ENCODE measurements at regions not wholly inside any gene's neighbourhood (a gene's known extent, or its start where the extent isn't known, plus 50 kb on each side); places are given as distances from the start of the nearest gene placed in this dataset.

- Histone ChIP-seq H3K4me2 (ENCODE audit: insufficient read depth, insufficient read length, low read length) (no peak overlapping the region), H3T11ph (ENCODE audit: low read length) (no peak overlapping the region), H3K23me2 (ENCODE audit: insufficient read length, low read depth, low read length, poor library complexity, severe bottlenecking) (no peaks in the 10 kb centered on the region), H3K9ac (ENCODE audit: extremely low read depth, insufficient read length, low read length) (no peak overlapping the region), H3K27me3 (ENCODE audit: insufficient read depth, low read length) (no peaks in the 10 kb centered on the region), H4K8ac (replicated peaks; ENCODE audit: insufficient read length, low read depth, low read length) (no peak overlapping the region), H2BK20ac (ENCODE audit: low read depth, low read length, poor library complexity, severe bottlenecking) (no peak overlapping the region), H2BK5ac (ENCODE audit: insufficient read length, low read length) (no peak overlapping the region), H3K56ac (ENCODE audit: insufficient read length, low read depth, low read length) (no peak overlapping the region), H4K20me1 (ENCODE audit: control insufficient read depth, insufficient read depth, insufficient read length) (no peaks in the 10 kb centered on the region), H3K27ac (ENCODE audit: insufficient read length, low read depth, low read length) (no peak overlapping the region), H4K5ac (ENCODE audit: insufficient read length, low read depth, low read length) (no peak overlapping the region), H2BK12ac (ENCODE audit: insufficient read length, low read depth, low read length) (no peak overlapping the region), H3K79me2 (ENCODE audit: insufficient read depth, low read length) (no peaks in the 10 kb centered on the region; the same call in 1 of the 2 replicates), H3K4me1 (ENCODE audit: insufficient read depth, low read length) (no peaks in the 10 kb centered on the region), H2AFZ (ENCODE audit: low read length) (no peak overlapping the region), H2BK120ac (ENCODE audit: low read depth, low read length, poor library complexity, severe bottlenecking) (no peak overlapping the region), H4K91ac (ENCODE audit: insufficient read length, low read depth, low read length) (no peak overlapping the region), H3K18ac (ENCODE audit: insufficient read length, low read depth, low read length) (no peak overlapping the region), H3K23ac (ENCODE audit: insufficient read length, low read depth, low read length) (no peak overlapping the region), H3K9me3 (ENCODE audit: control insufficient read depth, low read depth, low read length) (no peaks in the 10 kb centered on the region), H2AK5ac (ENCODE audit: insufficient read length, low read length) (no peak overlapping the region), H3K79me1 (ENCODE audit: insufficient read depth, low read depth, low read length, poor library complexity, severe bottlenecking) (no peaks in the 10 kb centered on the region), H3K14ac (ENCODE audit: insufficient read depth, low read length) (no peak overlapping the region; the same call in 1 of the 2 replicates), H3K4ac (ENCODE audit: low read depth, low read length) (no peak overlapping the region), H2BK15ac (ENCODE audit: low read depth, low read length) (no peak overlapping the region)
- Mint-ChIP-seq H3K4me1 (peaks cover 11 to 16% of the 10 kb centered on the region in 2 experiments), H3K36me3 (ENCODE audit: insufficient read depth in 1 of 3, low read depth in 3 of 3) (0 out of 7 replicates have a peak, but pooled peaks cover 0 to 1% (median 0%) of the 10 kb centered on the region in 3 experiments), H3K9me3 (no peaks in the 10 kb centered on the region; a peak in 1 of 5 replicates), H3K27me3 (ENCODE audit: low read depth) (no peaks in the 10 kb centered on the region; the same call in none of the 2 replicates), H3K27ac (no peak overlapping the region; a peak in 1 of 7 replicates), H3K4me3 (no peak overlapping the region)
- TF ChIP-seq CTCF (conservative IDR thresholded peaks at IDR 0.05) = no peak
- no peak for DNase-seq
- WGBS (ENCODE audit: extremely low coverage, insufficient read length, low lambda C conversion rate) = no CpG with 5 or more reads among the region's 2 CpGs
Measured at GRCh38 chr1:55707846-55708245, 492.7 kb upstream of the USP24 start.

Data from H9 (cell line).